DND-41 (cell line): ENCODE measurements at regions not wholly inside any gene's neighbourhood (a gene's known extent, or its start where the extent isn't known, plus 50 kb on each side); places are given as distances from the start of the nearest gene placed in this dataset.

Experiments
- CTCF ChIP-seq: IDR thresholded peaks from 2 replicates; pipeline ENCODE4 v1.5.1; 2012; ENCODE audit warnings: borderline replicate concordance, low read length, moderate library complexity, mild to moderate bottlenecking; ENCODE audit not compliant: poor library complexity, severe bottlenecking; ENCODE audit errors: extremely low read depth
- EZH2 ChIP-seq: IDR thresholded peaks from 3 replicates; pipeline ENCODE4 v1.6.1; 2012; ENCODE audit warnings: borderline replicate concordance, low read depth, mild to moderate bottlenecking, moderate library complexity, low read length, inconsistent platforms; ENCODE audit not compliant: severe bottlenecking

- no peak for TF ChIP-seq CTCF
- no peak for TF ChIP-seq EZH2
These were observed 400.0 kb downstream of the MATN1 start for GRCh38 chr1:30323352-30323751.
